ENCODE measurements at regions not wholly inside any gene's neighbourhood (a gene's known extent, or its start where the extent isn't known, plus 50 kb on each side); places are given as distances from the start of the nearest gene placed in this dataset.

GRCh38 chr3:39753391-39753790 is 56.0 kb upstream of the MYRIP start:
- no peak for DNase-seq (ENCODE audit: low read depth)

GRCh38 chr3:39754549-39754948 is 54.9 kb upstream of the MYRIP start:
- TF ChIP-seq, protein P1, sequence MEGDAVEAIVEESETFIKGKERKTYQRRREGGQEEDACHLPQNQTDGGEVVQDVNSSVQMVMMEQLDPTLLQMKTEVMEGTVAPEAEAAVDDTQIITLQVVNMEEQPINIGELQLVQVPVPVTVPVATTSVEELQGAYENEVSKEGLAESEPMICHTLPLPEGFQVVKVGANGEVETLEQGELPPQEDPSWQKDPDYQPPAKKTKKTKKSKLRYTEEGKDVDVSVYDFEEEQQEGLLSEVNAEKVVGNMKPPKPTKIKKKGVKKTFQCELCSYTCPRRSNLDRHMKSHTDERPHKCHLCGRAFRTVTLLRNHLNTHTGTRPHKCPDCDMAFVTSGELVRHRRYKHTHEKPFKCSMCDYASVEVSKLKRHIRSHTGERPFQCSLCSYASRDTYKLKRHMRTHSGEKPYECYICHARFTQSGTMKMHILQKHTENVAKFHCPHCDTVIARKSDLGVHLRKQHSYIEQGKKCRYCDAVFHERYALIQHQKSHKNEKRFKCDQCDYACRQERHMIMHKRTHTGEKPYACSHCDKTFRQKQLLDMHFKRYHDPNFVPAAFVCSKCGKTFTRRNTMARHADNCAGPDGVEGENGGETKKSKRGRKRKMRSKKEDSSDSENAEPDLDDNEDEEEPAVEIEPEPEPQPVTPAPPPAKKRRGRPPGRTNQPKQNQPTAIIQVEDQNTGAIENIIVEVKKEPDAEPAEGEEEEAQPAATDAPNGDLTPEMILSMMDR (IDR thresholded peaks at IDR 0.05; ENCODE audit: insufficient read depth, low read depth, low read length, missing control alignments), result no peak
- DNase-seq (ENCODE audit: low read depth), result no peak
- no peak overlapping the region for H3K4me3 ChIP-seq (ENCODE audit: low read length)

More at GRCh38 chr3:39753391-39753790, 56.0 kb upstream of the MYRIP start:
- TF ChIP-seq, protein P1 (IDR thresholded peaks at IDR 0.05; ENCODE audit: insufficient read depth, low read depth, low read length, missing control alignments), result no peak
- H3K4me3 ChIP-seq (ENCODE audit: low read length), result no peak overlapping the region

DNA sequence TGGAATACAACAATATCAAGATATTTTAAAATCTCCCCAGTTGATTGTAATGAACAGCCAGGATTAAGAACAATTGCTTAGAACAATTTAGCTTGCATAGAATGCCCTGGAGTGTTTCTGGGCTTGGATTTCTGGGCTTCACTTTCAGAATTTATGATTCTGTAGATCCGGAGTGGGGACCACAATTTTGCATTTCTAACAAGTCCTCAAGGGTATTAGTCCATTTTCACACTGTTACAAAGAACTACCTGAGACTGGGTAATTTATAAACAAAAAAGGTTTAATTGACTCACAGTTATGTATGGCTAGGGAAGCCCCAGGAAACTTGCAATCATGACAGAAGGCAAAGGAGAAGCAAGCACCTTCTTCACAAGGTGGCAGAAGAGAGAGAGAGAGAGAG is 54.3 kb upstream of the MYRIP start:
- H3K4me3 ChIP-seq (ENCODE audit: low read length), result no peak overlapping the region
- TF ChIP-seq, protein P1 (IDR thresholded peaks at IDR 0.05; ENCODE audit: insufficient read depth, low read depth, low read length, missing control alignments), result no peak
- no peak for DNase-seq (ENCODE audit: low read depth)

DNA sequence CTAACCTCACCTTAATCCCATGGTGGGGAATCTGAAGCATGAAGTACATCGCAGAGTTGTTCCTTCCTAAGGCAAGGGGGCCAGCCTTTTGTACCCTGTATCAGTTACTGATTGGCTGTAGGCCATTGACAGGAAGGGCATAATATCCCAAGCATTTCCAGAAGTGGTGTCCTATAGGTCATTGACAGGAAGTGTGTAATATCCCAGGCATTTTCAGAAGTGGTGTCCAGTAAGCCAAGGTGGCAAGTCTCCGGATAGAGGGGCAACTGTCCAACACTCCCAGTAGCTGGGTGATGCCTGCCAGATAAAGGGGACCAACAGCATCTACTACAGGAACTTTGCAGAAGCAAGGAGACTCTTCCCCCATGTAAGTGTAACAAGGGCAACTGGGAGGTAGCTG is 52.1 kb upstream of the MYRIP start:
- no peak for DNase-seq (ENCODE audit: low read depth)
- H3K4me3 ChIP-seq (ENCODE audit: low read length), result no peak overlapping the region
- TF ChIP-seq, protein P1 (IDR thresholded peaks at IDR 0.05; ENCODE audit: insufficient read depth, low read depth, low read length, missing control alignments), result no peak
